HepG2 (cell line): ENCODE measurements at regions not wholly inside any gene's neighbourhood (a gene's known extent, or its start where the extent isn't known, plus 50 kb on each side); places are given as distances from the start of the nearest gene placed in this dataset.

Experiments
- AKAP8 ChIP-seq: sonication (generic); formaldehyde crosslinking; IDR thresholded peaks from 2 replicates; pipeline ENCODE4 v1.5.1; 2020; ENCODE audit warnings: mild to moderate bottlenecking, missing genetic modification reagents
- BCL6 ChIP-seq: IDR thresholded peaks from 2 replicates; pipeline ENCODE4 v1.6.1; 2016; ENCODE audit warnings: missing genetic modification reagents, missing compliant biosample characterization
- BORCS8-MEF2B ChIP-seq: sonication (generic); formaldehyde crosslinking; IDR thresholded peaks from 2 replicates; pipeline ENCODE4 v1.8.0; 2022; ENCODE audit warnings: mild to moderate bottlenecking, missing genetic modification reagents
- CENPT ChIP-seq: sonication (generic); formaldehyde crosslinking; IDR thresholded peaks from 2 replicates; pipeline ENCODE4 v1.8.0; 2022; ENCODE audit warnings: low read depth, mild to moderate bottlenecking, moderate library complexity, missing genetic modification reagents
- DBP ChIP-seq: sonication (generic); formaldehyde crosslinking; IDR thresholded peaks from 2 replicates; pipeline ENCODE4 v1.4.0; 2020; ENCODE audit warnings: missing genetic modification reagents; ENCODE audit errors: not compliant biosample characterization
- EEA1 ChIP-seq: sonication (generic); formaldehyde crosslinking; IDR thresholded peaks from 2 replicates; pipeline ENCODE4 v1.5.1; 2020; ENCODE audit warnings: mild to moderate bottlenecking, missing genetic modification reagents, borderline replicate concordance
- EZH2 ChIP-seq: conservative IDR thresholded peaks from 2 replicates; pipeline ENCODE4 v1.6.1; 2012; ENCODE audit warnings: mild to moderate bottlenecking, low read depth, low read length, moderate library complexity
- FOXM1 ChIP-seq: sonication (generic); formaldehyde crosslinking; IDR thresholded peaks from 2 replicates; pipeline ENCODE4 v1.5.0; 2020; ENCODE audit warnings: missing genetic modification reagents
- HIC2 ChIP-seq: sonication (generic); formaldehyde crosslinking; IDR thresholded peaks from 2 replicates; pipeline ENCODE4 v1.9.0; 2022; ENCODE audit warnings: low read depth, missing genetic modification reagents
- KAT8 ChIP-seq: IDR thresholded peaks from 2 replicates; pipeline ENCODE4 v1.6.1; 2016; ENCODE audit warnings: missing genetic modification reagents, missing compliant biosample characterization
- KLF15 ChIP-seq: sonication (generic); formaldehyde crosslinking; IDR thresholded peaks from 2 replicates; pipeline ENCODE4 v1.8.1; 2023; ENCODE audit warnings: borderline replicate concordance, mild to moderate bottlenecking, inconsistent platforms, missing genetic modification reagents, mixed read lengths
- KLF16 ChIP-seq, 2 experiments: sonication (generic) in 1 of 2; formaldehyde crosslinking in 1 of 2; IDR thresholded peaks; 2 replicates each; pipeline versions ENCODE4 v1.6.1 to v1.8.0; 2016 to 2023; ENCODE audit warnings: missing genetic modification reagents in 2 of 2, missing compliant biosample characterization in 1 of 2
- KMT2A ChIP-seq: sonication (generic); formaldehyde crosslinking; IDR thresholded peaks from 2 replicates; pipeline ENCODE4 v1.4.0; 2020; ENCODE audit warnings: missing genetic modification reagents
- MAFF ChIP-seq: IDR thresholded peaks from 2 replicates; pipeline ENCODE4 v1.6.1; 2011; ENCODE audit warnings: low read depth, low read length, improper control_type of control experiment
- PHF21A ChIP-seq: sonication (generic); formaldehyde crosslinking; IDR thresholded peaks from 2 replicates; pipeline ENCODE4 v1.5.0; 2020; ENCODE audit warnings: mild to moderate bottlenecking, missing genetic modification reagents
- PREB ChIP-seq: sonication (generic); formaldehyde crosslinking; IDR thresholded peaks from 2 replicates; pipeline ENCODE4 v1.4.0; 2020; ENCODE audit warnings: missing genetic modification reagents
- ZNF569 ChIP-seq: sonication (generic); formaldehyde crosslinking; IDR thresholded peaks from 2 replicates; pipeline ENCODE4 v1.5.0; 2020; ENCODE audit warnings: mild to moderate bottlenecking, missing genetic modification reagents, moderate library complexity, borderline replicate concordance
- ZNF646 ChIP-seq: sonication (generic); formaldehyde crosslinking; IDR thresholded peaks from 2 replicates; pipeline ENCODE4 v1.9.0; 2021; ENCODE audit warnings: mild to moderate bottlenecking, missing genetic modification reagents
- ZNF652 ChIP-seq: IDR thresholded peaks from 2 replicates; pipeline ENCODE4 v1.6.1; 2016; ENCODE audit warnings: low read depth, borderline replicate concordance
- ZNF737 ChIP-seq: sonication (generic); formaldehyde crosslinking; IDR thresholded peaks from 2 replicates; pipeline ENCODE4 v1.5.0; 2020; ENCODE audit warnings: missing genetic modification reagents, mild to moderate bottlenecking, borderline replicate concordance
- ZNF879 ChIP-seq: sonication (generic); formaldehyde crosslinking; IDR thresholded peaks from 2 replicates; pipeline ENCODE4 v1.8.1; 2023; ENCODE audit warnings: missing genetic modification reagents

- TF ChIP-seq BCL6 (CRISPR knock-in tag) = peak; percentile 54; the same call in 1 of the 2 replicates
- TF ChIP-seq EZH2 = no peak
- no peak for TF ChIP-seq ZNF646
- TF ChIP-seq DBP (CRISPR knock-in tag) = no peak
- TF ChIP-seq KAT8 (CRISPR knock-in tag) = no peak
- no peak for TF ChIP-seq ZNF569 (CRISPR knock-in tag)
- TF ChIP-seq BORCS8-MEF2B (CRISPR knock-in tag) = no peak
- TF ChIP-seq PREB = no peak
- TF ChIP-seq KMT2A (CRISPR knock-in tag) = no peak
- no peak for TF ChIP-seq KLF15 (CRISPR knock-in tag)
- no peak for TF ChIP-seq FOXM1 (CRISPR knock-in tag)
- TF ChIP-seq AKAP8 (CRISPR knock-in tag) = no peak
- TF ChIP-seq MAFF = no peak
- no peak for TF ChIP-seq ZNF879 (CRISPR knock-in tag)
- no peak for TF ChIP-seq KLF16 (CRISPR knock-in tag; IDR thresholded peaks at IDR 0.05)
- TF ChIP-seq EEA1 (CRISPR knock-in tag) = no peak
- no peak for TF ChIP-seq PHF21A (CRISPR knock-in tag)
- no peak for TF ChIP-seq CENPT (CRISPR knock-in tag)
- TF ChIP-seq ZNF652 (CRISPR knock-in tag) = peak; percentile 94
- no peak for TF ChIP-seq ZNF737 (CRISPR knock-in tag)
- TF ChIP-seq HIC2 = no peak
Observed at GRCh38 chr11:90737444-90738050, 514.7 kb upstream of the CHORDC1 start (continued).
